Osteoblast (primary cell): ENCODE measurements at regions not wholly inside any gene's neighbourhood (a gene's known extent, or its start where the extent isn't known, plus 50 kb on each side); places are given as distances from the start of the nearest gene placed in this dataset.

Experiments
- DNase-seq: peaks from one replicate; pipeline ENCODE4 v3.0.0; 2011; ENCODE audit warnings: low spot score, mixed read lengths; ENCODE audit not compliant: insufficient read length; ENCODE audit errors: missing footprints
- H2AFZ ChIP-seq: 2 replicates; pipeline ENCODE4 v1.6.0; 2011; ENCODE audit warnings: mild to moderate bottlenecking, low read length
- H3K27ac ChIP-seq: 2 replicates; pipeline ENCODE4 v1.5.1; 2011; ENCODE audit warnings: mild to moderate bottlenecking, low read depth, low read length, moderate library complexity
- H3K27me3 ChIP-seq: 2 replicates; pipeline ENCODE4 v1.6.0; 2012; ENCODE audit warnings: mild to moderate bottlenecking, control low read depth, inconsistent platforms, low read length, moderate library complexity; ENCODE audit not compliant: insufficient read depth
- H3K36me3 ChIP-seq: 2 replicates; pipeline ENCODE4 v1.5.1; 2011; ENCODE audit warnings: mild to moderate bottlenecking, low read length, control low read depth, moderate library complexity; ENCODE audit not compliant: insufficient read depth
- H3K4me1 ChIP-seq: 2 replicates; pipeline ENCODE4 v1.5.1; 2011; ENCODE audit warnings: mild to moderate bottlenecking, low read length, control low read depth, moderate library complexity; ENCODE audit not compliant: insufficient read depth
- H3K4me2 ChIP-seq: 2 replicates; pipeline ENCODE4 v1.6.0; 2011; ENCODE audit warnings: mild to moderate bottlenecking, low read length; ENCODE audit not compliant: insufficient read depth
- H3K4me3 ChIP-seq: fragments of 200-600 bp; sonication (generic); 3 replicates; pipeline ENCODE4 v1.5.1; 2012; ENCODE audit warnings: mild to moderate bottlenecking, low read length, inconsistent platforms; ENCODE audit not compliant: insufficient read depth
- H3K79me2 ChIP-seq: 2 replicates; pipeline ENCODE4 v1.6.0; 2012; ENCODE audit warnings: mild to moderate bottlenecking, low read length, control low read depth, inconsistent platforms; ENCODE audit not compliant: insufficient read depth
- H3K9me3 ChIP-seq: 2 replicates; pipeline ENCODE4 v1.5.1; 2011; ENCODE audit warnings: low read depth, low read length, control low read depth
- H4K20me1 ChIP-seq: 2 replicates; pipeline ENCODE4 v1.6.0; 2012; ENCODE audit warnings: mild to moderate bottlenecking, low read length, control low read depth; ENCODE audit not compliant: insufficient read depth
- TF ChIP-seq, protein P1 (sequence below): IDR thresholded peaks from 2 replicates; pipeline ENCODE4 v1.5.1; 2011; ENCODE audit warnings: mild to moderate bottlenecking, low read depth, low read length, moderate library complexity; ENCODE audit errors: extremely low read depth

DNA sequence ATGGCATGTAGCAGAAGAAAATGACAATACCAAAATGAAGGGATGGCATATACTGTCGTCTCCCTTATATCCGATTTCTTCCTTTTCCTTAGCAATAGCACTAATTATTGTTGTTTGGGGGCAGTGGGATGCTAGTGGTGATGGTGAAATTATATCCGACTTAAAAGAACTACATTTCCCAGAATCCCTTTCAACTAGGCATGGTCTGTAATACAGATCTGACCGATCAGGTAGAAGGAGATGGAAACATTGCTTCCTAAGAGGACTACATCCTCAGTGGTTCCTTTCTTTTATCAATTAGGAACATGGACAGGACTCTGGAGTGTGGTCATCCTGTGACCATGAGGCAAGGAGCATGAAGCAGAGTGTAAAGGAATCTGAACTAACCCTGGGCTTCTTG lies 532.6 kb downstream of the CBLN4 start:
- TF ChIP-seq, protein P1, sequence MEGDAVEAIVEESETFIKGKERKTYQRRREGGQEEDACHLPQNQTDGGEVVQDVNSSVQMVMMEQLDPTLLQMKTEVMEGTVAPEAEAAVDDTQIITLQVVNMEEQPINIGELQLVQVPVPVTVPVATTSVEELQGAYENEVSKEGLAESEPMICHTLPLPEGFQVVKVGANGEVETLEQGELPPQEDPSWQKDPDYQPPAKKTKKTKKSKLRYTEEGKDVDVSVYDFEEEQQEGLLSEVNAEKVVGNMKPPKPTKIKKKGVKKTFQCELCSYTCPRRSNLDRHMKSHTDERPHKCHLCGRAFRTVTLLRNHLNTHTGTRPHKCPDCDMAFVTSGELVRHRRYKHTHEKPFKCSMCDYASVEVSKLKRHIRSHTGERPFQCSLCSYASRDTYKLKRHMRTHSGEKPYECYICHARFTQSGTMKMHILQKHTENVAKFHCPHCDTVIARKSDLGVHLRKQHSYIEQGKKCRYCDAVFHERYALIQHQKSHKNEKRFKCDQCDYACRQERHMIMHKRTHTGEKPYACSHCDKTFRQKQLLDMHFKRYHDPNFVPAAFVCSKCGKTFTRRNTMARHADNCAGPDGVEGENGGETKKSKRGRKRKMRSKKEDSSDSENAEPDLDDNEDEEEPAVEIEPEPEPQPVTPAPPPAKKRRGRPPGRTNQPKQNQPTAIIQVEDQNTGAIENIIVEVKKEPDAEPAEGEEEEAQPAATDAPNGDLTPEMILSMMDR, result no peak
- H2AFZ ChIP-seq, result no peak overlapping the region
- no peak overlapping the region for H3K27ac ChIP-seq
- H3K9me3 ChIP-seq, result no peaks in the 10 kb centered on the region
- no peak overlapping the region for H3K4me2 ChIP-seq
- DNase-seq, result no peak
- H3K4me1 ChIP-seq, result no peaks in the 10 kb centered on the region
- H3K79me2 ChIP-seq, result no peaks in the 10 kb centered on the region
- no peaks in the 10 kb centered on the region for H3K27me3 ChIP-seq
- H3K36me3 ChIP-seq, result no peaks in the 10 kb centered on the region
- no peaks in the 10 kb centered on the region for H4K20me1 ChIP-seq
- no peak overlapping the region for H3K4me3 ChIP-seq

- Histone ChIP-seq H3K79me2 (no peaks in the 10 kb centered on the region), H3K27ac (no peak overlapping the region), H3K4me2 (no peak overlapping the region), H3K9me3 (no peaks in the 10 kb centered on the region), H3K36me3 (no peaks in the 10 kb centered on the region), H3K27me3 (no peaks in the 10 kb centered on the region), H3K4me1 (no peaks in the 10 kb centered on the region), H2AFZ (no peak overlapping the region), H4K20me1 (no peaks in the 10 kb centered on the region), H3K4me3 (no peak overlapping the region)
- DNase-seq, result no peak
- TF ChIP-seq, protein P1, result no peak
These were observed 534.0 kb downstream of the CBLN4 start for GRCh38 chr20:55471052-55472006.

DNA sequence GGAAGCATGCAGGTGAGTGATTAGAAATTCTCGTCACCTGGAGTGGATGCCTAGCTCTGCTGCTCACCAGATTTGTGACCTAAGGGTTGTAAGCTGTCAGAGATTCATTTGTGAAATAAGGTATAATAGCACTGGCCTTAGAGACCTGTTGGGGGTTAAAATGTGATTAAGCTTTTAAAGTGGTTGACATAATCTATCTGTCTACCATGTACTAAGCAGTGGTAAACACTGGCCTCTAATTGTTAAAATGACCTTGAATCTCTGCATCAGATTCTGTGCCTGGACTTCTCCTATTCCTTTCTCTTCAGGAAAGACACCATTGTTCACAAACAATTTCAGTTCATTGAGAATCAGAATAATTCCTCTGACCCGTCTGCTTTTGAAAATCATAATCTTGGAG lies 536.2 kb downstream of the CBLN4 start:
- H3K4me1 ChIP-seq, result no peaks in the 10 kb centered on the region
- no peak overlapping the region for H3K4me2 ChIP-seq
- no peak overlapping the region for H3K27ac ChIP-seq
- H3K4me3 ChIP-seq, result no peak overlapping the region
- TF ChIP-seq, protein P1, result no peak
- no peaks in the 10 kb centered on the region for H3K36me3 ChIP-seq
- no peaks in the 10 kb centered on the region for H4K20me1 ChIP-seq
- H3K27me3 ChIP-seq, result no peaks in the 10 kb centered on the region
- H3K79me2 ChIP-seq, result no peaks in the 10 kb centered on the region
- H2AFZ ChIP-seq, result no peak overlapping the region
- H3K9me3 ChIP-seq, result no peaks in the 10 kb centered on the region
- DNase-seq, result no peak

DNA sequence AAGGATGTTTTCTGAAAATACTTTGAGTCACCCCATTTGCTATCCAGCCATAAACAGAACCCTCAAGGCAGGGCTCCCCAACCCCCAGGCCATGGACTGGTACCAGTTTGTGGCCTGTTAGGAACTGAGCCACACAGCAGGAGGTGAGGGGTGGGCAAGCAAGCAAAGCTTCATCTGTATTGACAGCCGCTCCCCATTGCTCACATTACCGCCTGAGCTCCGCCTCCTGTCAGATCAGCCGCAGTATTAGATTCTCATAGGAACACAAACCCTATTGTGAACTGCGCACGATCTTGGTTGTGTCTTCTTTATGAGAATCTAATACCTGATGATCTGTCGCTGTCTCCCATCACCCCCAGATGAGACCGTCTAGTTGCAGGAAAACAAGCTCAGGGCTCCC lies 543.8 kb downstream of the CBLN4 start:
- no peak for DNase-seq
- no peaks in the 10 kb centered on the region for H3K4me1 ChIP-seq
- TF ChIP-seq, protein P1, result no peak
- H3K4me2 ChIP-seq, result no peak overlapping the region
- H3K27ac ChIP-seq, result no peak overlapping the region
- no peaks in the 10 kb centered on the region for H3K36me3 ChIP-seq
- H3K27me3 ChIP-seq, result no peaks in the 10 kb centered on the region
- H4K20me1 ChIP-seq, result no peaks in the 10 kb centered on the region
- H3K4me3 ChIP-seq, result no peak overlapping the region
- H3K9me3 ChIP-seq, result no peaks in the 10 kb centered on the region
- no peaks in the 10 kb centered on the region for H3K79me2 ChIP-seq
- no peak overlapping the region for H2AFZ ChIP-seq
